Mononuclear cell (primary cell): ENCODE measurements at regions not wholly inside any gene's neighbourhood (a gene's known extent, or its start where the extent isn't known, plus 50 kb on each side); places are given as distances from the start of the nearest gene placed in this dataset.

Experiments used
- H3K27me3 ChIP-seq: 2 replicates; pipeline ENCODE4 v1.6.0; 2011; ENCODE audit warnings: low read length, control low read depth; ENCODE audit not compliant: insufficient read depth
- H3K4me1 ChIP-seq: 2 replicates; pipeline ENCODE4 v1.5.1; 2011; ENCODE audit warnings: mild to moderate bottlenecking, low read length, control low read depth; ENCODE audit not compliant: insufficient read depth
- H3K4me3 ChIP-seq: 2 replicates; pipeline ENCODE4 v1.5.1; 2011; ENCODE audit warnings: mild to moderate bottlenecking, low read length, moderate library complexity
- H3K9me3 ChIP-seq: 2 replicates; pipeline ENCODE4 v1.5.1; 2011; ENCODE audit warnings: low read depth, mild to moderate bottlenecking, control low read depth, low read length

- Histone ChIP-seq H3K27me3 (no peaks in the 10 kb centered on the region), H3K4me3 (no peak overlapping the region), H3K4me1 (peaks cover 3% of the 10 kb centered on the region)
Observed at GRCh38 chr5:67520161-67520908, 323.7 kb upstream of the CD180 start.

GRCh38 chr5:67518227-67518626, 321.6 kb upstream of the CD180 start:
- H3K9me3 ChIP-seq, result no peaks in the 10 kb centered on the region
- peaks cover 15% of the 10 kb centered on the region for H3K4me1 ChIP-seq
- H3K4me3 ChIP-seq, result no peak overlapping the region
- H3K27me3 ChIP-seq, result no peaks in the 10 kb centered on the region

More at GRCh38 chr5:67520161-67520908, 323.7 kb upstream of the CD180 start:
- no peaks in the 10 kb centered on the region for H3K9me3 ChIP-seq

- peaks cover 15% of the 10 kb centered on the region for H3K4me1 ChIP-seq
- H3K27me3 ChIP-seq, result no peaks in the 10 kb centered on the region
- no peaks in the 10 kb centered on the region for H3K9me3 ChIP-seq
- H3K4me3 ChIP-seq, result no peak overlapping the region
Observed at GRCh38 chr5:67516948-67517565, 320.5 kb upstream of the CD180 start.

- Histone ChIP-seq H3K4me3 (no peak overlapping the region), H3K4me1 (peaks cover 15% of the 10 kb centered on the region), H3K9me3 (no peaks in the 10 kb centered on the region), H3K27me3 (no peaks in the 10 kb centered on the region)
Observed at GRCh38 chr5:67515762-67516161, 319.2 kb upstream of the CD180 start.

- H3K4me3 ChIP-seq, result no peak overlapping the region
- no peaks in the 10 kb centered on the region for H3K27me3 ChIP-seq
- H3K4me1 ChIP-seq, result peaks cover 15% of the 10 kb centered on the region
- no peaks in the 10 kb centered on the region for H3K9me3 ChIP-seq
Observed at GRCh38 chr5:67515020-67515689, 318.6 kb upstream of the CD180 start.

- Histone ChIP-seq H3K4me1 (peaks cover 15% of the 10 kb centered on the region), H3K9me3 (no peaks in the 10 kb centered on the region), H3K27me3 (no peaks in the 10 kb centered on the region), H3K4me3 (no peak overlapping the region)
Observed at GRCh38 chr5:67512758-67513157, 316.2 kb upstream of the CD180 start.

GRCh38 chr5:67511911-67512310, 315.3 kb upstream of the CD180 start:
- Histone ChIP-seq H3K27me3 (no peaks in the 10 kb centered on the region), H3K4me1 (peaks cover 15% of the 10 kb centered on the region), H3K4me3 (no peak overlapping the region), H3K9me3 (no peaks in the 10 kb centered on the region)

GRCh38 chr5:67510204-67510603, 313.6 kb upstream of the CD180 start:
- Histone ChIP-seq H3K4me1 (peaks cover 11% of the 10 kb centered on the region), H3K9me3 (no peaks in the 10 kb centered on the region), H3K27me3 (no peaks in the 10 kb centered on the region), H3K4me3 (no peak overlapping the region)

- Histone ChIP-seq H3K9me3 (no peaks in the 10 kb centered on the region), H3K4me3 (no peak overlapping the region), H3K27me3 (no peaks in the 10 kb centered on the region), H3K4me1 (peaks cover 5% of the 10 kb centered on the region)
Observed at GRCh38 chr5:67509402-67510186, 313.0 kb upstream of the CD180 start.

- Histone ChIP-seq H3K4me1 (no peaks in the 10 kb centered on the region), H3K27me3 (no peaks in the 10 kb centered on the region), H3K9me3 (no peaks in the 10 kb centered on the region), H3K4me3 (no peak overlapping the region)
Observed at GRCh38 chr5:67506241-67506640, 309.6 kb upstream of the CD180 start.

GRCh38 chr5:67502951-67503350, 306.4 kb upstream of the CD180 start:
- Histone ChIP-seq H3K4me3 (no peak overlapping the region), H3K4me1 (no peaks in the 10 kb centered on the region), H3K9me3 (peaks cover 14% of the 10 kb centered on the region), H3K27me3 (no peaks in the 10 kb centered on the region)

- no peaks in the 10 kb centered on the region for H3K4me1 ChIP-seq
- H3K4me3 ChIP-seq, result no peak overlapping the region
Observed at GRCh38 chr5:67496051-67496450, 299.5 kb upstream of the CD180 start.

GRCh38 chr5:67495072-67495471, 298.5 kb upstream of the CD180 start:
- H3K27me3 ChIP-seq, result no peaks in the 10 kb centered on the region
- no peaks in the 10 kb centered on the region for H3K4me1 ChIP-seq
- H3K9me3 ChIP-seq, result peaks cover 8% of the 10 kb centered on the region
- H3K4me3 ChIP-seq, result no peak overlapping the region

More at GRCh38 chr5:67496051-67496450, 299.5 kb upstream of the CD180 start:
- Histone ChIP-seq H3K27me3 (no peaks in the 10 kb centered on the region), H3K9me3 (peaks cover 14% of the 10 kb centered on the region)

- no peak overlapping the region for H3K4me3 ChIP-seq
- no peaks in the 10 kb centered on the region for H3K4me1 ChIP-seq
- peaks cover 2% of the 10 kb centered on the region for H3K9me3 ChIP-seq
- H3K27me3 ChIP-seq, result no peaks in the 10 kb centered on the region
Observed at GRCh38 chr5:67494186-67494855, 297.7 kb upstream of the CD180 start.
